ENCODE measurements at regions not wholly inside any gene's neighbourhood (a gene's known extent, or its start where the extent isn't known, plus 50 kb on each side); places are given as distances from the start of the nearest gene placed in this dataset.

GRCh38 chr10:61594430-61594829, 68.3 kb upstream of the CABCOCO1 start:
- DNase-seq (ENCODE audit: low spot score) (no peak), FAIRE-seq (no peak), ATAC-seq (no peak)
- Histone ChIP-seq H3K79me2 (ENCODE audit: insufficient read depth, low read length) (no peaks in the 10 kb centered on the region), H3K27ac (ENCODE audit: extremely low read length, insufficient read depth, low read length) (no peak overlapping the region), H3K36me3 (replicated peaks in 1 of 2; ENCODE audit: control insufficient read depth in 1 of 2, insufficient read depth in 2 of 2, low read length in 2 of 2) (no peaks in the 10 kb centered on the region), H2AFZ (ENCODE audit: low read length) (no peak overlapping the region), H4K20me1 (ENCODE audit: insufficient read depth, low read length) (no peaks in the 10 kb centered on the region), H3K27me3 (ENCODE audit: control insufficient read depth in 1 of 2, insufficient read depth in 2 of 2, low read length in 2 of 2) (no peaks in the 10 kb centered on the region; a peak in 1 of 5 replicates), H3K4me3 (replicated peaks in 1 of 3; ENCODE audit: insufficient read depth in 1 of 3, low read depth in 2 of 3, low read length in 3 of 3) (no peak overlapping the region), H3K9me3 (ENCODE audit: low read length) (no peaks in the 10 kb centered on the region), H3K4me1 (ENCODE audit: insufficient read depth, low read length) (no peaks in the 10 kb centered on the region), H3K4me2 (ENCODE audit: low read depth, low read length) (no peak overlapping the region), H3K9ac (ENCODE audit: insufficient read depth, low read depth, low read length) (no peak overlapping the region)
- ChIA-PET POLR2A (no interaction called here), CTCF (ENCODE audit: low intra/inter-chr PET ratio, low total read pairs) (no interaction called here)
- 30% methylated on average over 1 of the region's 1 CpG for WGBS (ENCODE audit: low lambda C conversion rate)
- intact Hi-C loops (cut with micrococcal nuclease; ENCODE audit: unreplicated experiment) = no loop called here
- no TSS peak for BruUV-seq (replicated peaks)
- TF ChIP-seq HIVEP1 (CRISPR knock-in tag; IDR thresholded peaks at IDR 0.05) (no peak), HDAC1 (CRISPR knock-in tag; IDR thresholded peaks at IDR 0.05) (no peak), DNMT1 (CRISPR knock-in tag; IDR thresholded peaks at IDR 0.05) (no peak), ZNF713 (CRISPR knock-in tag; IDR thresholded peaks at IDR 0.05) (no peak), RFX1 (IDR thresholded peaks at IDR 0.05) (no peak), HNF1B (CRISPR knock-in tag; IDR thresholded peaks at IDR 0.05) (no peak), ZNF234 (CRISPR knock-in tag; conservative IDR thresholded peaks at IDR 0.05) (no peak), CSRNP1 (CRISPR knock-in tag; IDR thresholded peaks at IDR 0.05) (no peak), FOXA3 (CRISPR knock-in tag; IDR thresholded peaks at IDR 0.05) (no peak), ZNF180 (CRISPR knock-in tag; IDR thresholded peaks at IDR 0.05; ENCODE audit: borderline replicate concordance, low read depth) (no peak), ZFP36L2 (CRISPR knock-in tag; IDR thresholded peaks at IDR 0.05) (no peak), ZNF878 (CRISPR knock-in tag; IDR thresholded peaks at IDR 0.05) (no peak)
- in situ Hi-C loops (cut with HindIII; ENCODE audit: extremely low pct_ligation_motif_present, low pct_unique_long_range_greater_than_20kb) = no loop called here
